Peyer's patch (tissue), 4 donors: ENCODE measurements at regions not wholly inside any gene's neighbourhood (a gene's known extent, or its start where the extent isn't known, plus 50 kb on each side); places are given as distances from the start of the nearest gene placed in this dataset.

Experiments used
- POLR2A ChIP-seq, 2 donors: fragments of 450-650 bp; IDR thresholded peaks; one replicate each; pipeline ENCODE4 v1.5.1; 2017; ENCODE audit warnings: antibody characterized with exemption in 2 of 2, mild to moderate bottlenecking in 2 of 2, moderate library complexity in 2 of 2
- TF ChIP-seq, protein P1 (sequence below), 6 experiments: fragments of 450-650 bp in 4 of 6; fragments of 200-600 bp in 2 of 6; sonication (generic) in 1 of 6; IDR thresholded peaks; one replicate each; pipeline ENCODE4 v1.5.1; 2017 to 2019; ENCODE audit warnings: antibody characterized with exemption in 6 of 6, mild to moderate bottlenecking in 3 of 6, moderate library complexity in 1 of 6

DNA sequence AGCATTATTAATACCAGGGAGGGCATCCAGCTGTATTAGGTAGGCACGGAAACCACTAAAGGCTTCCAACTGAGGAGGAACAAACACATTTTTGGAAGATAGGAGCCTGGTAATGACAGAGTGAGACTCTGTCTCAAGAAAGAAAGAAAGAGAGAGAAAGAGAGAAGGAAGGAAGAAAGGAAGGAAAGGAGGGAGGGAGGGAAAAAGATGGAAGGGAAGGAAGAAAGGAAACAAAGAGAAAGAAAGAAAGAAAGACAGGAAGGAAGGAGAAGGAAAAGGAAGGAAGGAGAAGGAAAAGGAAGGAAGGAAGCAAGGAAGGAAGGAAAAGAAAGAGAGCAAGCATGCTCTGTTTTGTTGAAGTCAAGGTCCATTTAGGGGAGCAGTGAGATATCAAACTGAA lies 103.8 kb upstream of the RFX8 start:
- TF ChIP-seq, protein P1, sequence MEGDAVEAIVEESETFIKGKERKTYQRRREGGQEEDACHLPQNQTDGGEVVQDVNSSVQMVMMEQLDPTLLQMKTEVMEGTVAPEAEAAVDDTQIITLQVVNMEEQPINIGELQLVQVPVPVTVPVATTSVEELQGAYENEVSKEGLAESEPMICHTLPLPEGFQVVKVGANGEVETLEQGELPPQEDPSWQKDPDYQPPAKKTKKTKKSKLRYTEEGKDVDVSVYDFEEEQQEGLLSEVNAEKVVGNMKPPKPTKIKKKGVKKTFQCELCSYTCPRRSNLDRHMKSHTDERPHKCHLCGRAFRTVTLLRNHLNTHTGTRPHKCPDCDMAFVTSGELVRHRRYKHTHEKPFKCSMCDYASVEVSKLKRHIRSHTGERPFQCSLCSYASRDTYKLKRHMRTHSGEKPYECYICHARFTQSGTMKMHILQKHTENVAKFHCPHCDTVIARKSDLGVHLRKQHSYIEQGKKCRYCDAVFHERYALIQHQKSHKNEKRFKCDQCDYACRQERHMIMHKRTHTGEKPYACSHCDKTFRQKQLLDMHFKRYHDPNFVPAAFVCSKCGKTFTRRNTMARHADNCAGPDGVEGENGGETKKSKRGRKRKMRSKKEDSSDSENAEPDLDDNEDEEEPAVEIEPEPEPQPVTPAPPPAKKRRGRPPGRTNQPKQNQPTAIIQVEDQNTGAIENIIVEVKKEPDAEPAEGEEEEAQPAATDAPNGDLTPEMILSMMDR (IDR thresholded peaks at IDR 0.05), result no peak
- no peak for TF ChIP-seq POLR2A (IDR thresholded peaks at IDR 0.05)
